GM12878 (cell line): ENCODE measurements at regions not wholly inside any gene's neighbourhood (a gene's known extent, or its start where the extent isn't known, plus 50 kb on each side); places are given as distances from the start of the nearest gene placed in this dataset.

ENCODE experiments used
- ATAC-seq: fragments of 200-7000 bp; cut with Tn5 transposase; 3 replicates; pipeline ENCODE4 v1.9.1; 2020; ENCODE audit warnings: mild to moderate bottlenecking, moderate library complexity
- BruUV-seq: library from RNA; stranded (reverse); fragments of 400-500 nt; replicated peaks from 2 replicates; lab custom pipeline; 2021; lab: Mats Ljungman, UMichigan
- CTCF ChIA-PET: fragments of 300-600 bp; sonication (Branson Sonifier 250); formaldehyde crosslinking; extraction: SDS; loops from one replicate; lab custom pipeline; 2021; ENCODE audit warnings: inconsistent platforms; lab: Yijun Ruan, JAX
- POLR2A ChIA-PET: fragments of 350-600 bp; formaldehyde crosslinking; extraction: SDS; loops from one replicate; lab custom pipeline; 2021; ENCODE audit warnings: inconsistent platforms; lab: Charles Lee
- RAD21 ChIA-PET: fragments of 300-600 bp; sonication (Branson Sonifier 250); formaldehyde crosslinking; loops from one replicate; lab custom pipeline; 2023; ENCODE audit warnings: antibody characterized with exemption; ENCODE audit not compliant: unreplicated experiment; lab: Charles Lee
- SMC1A ChIA-PET: fragments of 300-600 bp; sonication (Branson Sonifier 250); formaldehyde crosslinking; loops from one replicate; lab custom pipeline; 2023; ENCODE audit not compliant: unreplicated experiment, uncharacterized antibody; lab: Charles Lee
- DNase-seq: peaks from one replicate; pipeline ENCODE4 v3.0.0-alpha.2; 2011; ENCODE audit warnings: low read depth, low spot score
- FAIRE-seq: peaks from 3 replicates; lab custom pipeline; 2011; peaks lifted over from hg19 to GRCh38; lab: Jason Lieb, UNC
- H2AFZ ChIP-seq: 2 replicates; pipeline ENCODE4 v1.6.0; 2011; ENCODE audit warnings: low read depth, low read length, control low read depth; ENCODE audit not compliant: control insufficient read depth
- H3K27ac ChIP-seq: 2 replicates; pipeline ENCODE4 v1.5.1; 2011; ENCODE audit warnings: control low read depth; ENCODE audit not compliant: control insufficient read depth, insufficient read depth
- H3K27me3 ChIP-seq, 2 experiments: replicated peaks in 1 of 2; 2 replicates each; pipeline versions ENCODE4 v1.6.0 to v1.6.1; 2011; ENCODE audit warnings: low read length in 1 of 2; ENCODE audit not compliant: control insufficient read depth in 2 of 2, insufficient read depth in 2 of 2
- H3K36me3 ChIP-seq, 2 experiments: 2 replicates each; pipeline ENCODE4 v1.5.1; 2011; ENCODE audit warnings: low read length in 1 of 2; ENCODE audit not compliant: control insufficient read depth in 2 of 2, insufficient read depth in 2 of 2
- H3K4me1 ChIP-seq: 2 replicates; pipeline ENCODE4 v1.6.1; 2011; ENCODE audit warnings: mild to moderate bottlenecking, low read length, moderate library complexity, mixed read lengths; ENCODE audit not compliant: control insufficient read depth, insufficient read depth
- H3K4me2 ChIP-seq: 2 replicates; pipeline ENCODE4 v1.6.0; 2011; ENCODE audit warnings: control low read depth; ENCODE audit not compliant: control insufficient read depth, insufficient read depth
- H3K4me3 ChIP-seq: fragments of 200-600 bp; sonication (generic); 2 replicates; pipeline ENCODE4 v1.5.1; 2016
- H3K79me2 ChIP-seq: 2 replicates; pipeline ENCODE4 v1.6.0; 2011; ENCODE audit warnings: low read length; ENCODE audit not compliant: control insufficient read depth, insufficient read depth
- H3K9ac ChIP-seq: 2 replicates; pipeline ENCODE4 v1.8.0; 2011; ENCODE audit warnings: low read length, control low read depth, mixed read lengths; ENCODE audit not compliant: control insufficient read depth, insufficient read depth
- H3K9me3 ChIP-seq: replicated peaks from 3 replicates; pipeline ENCODE4 v1.5.1; 2011; ENCODE audit warnings: mild to moderate bottlenecking, low read length; ENCODE audit not compliant: control insufficient read depth, insufficient read depth
- H4K20me1 ChIP-seq: 2 replicates; pipeline ENCODE4 v1.6.0; 2011; ENCODE audit not compliant: control insufficient read depth, insufficient read depth
- GABPA ChIP-seq: IDR thresholded peaks from 2 replicates; pipeline ENCODE4 v1.6.1; 2014; ENCODE audit warnings: antibody characterized with exemption, low read depth, mild to moderate bottlenecking, inconsistent platforms
- HDAC6 ChIP-seq: fragments of 200-600 bp; sonication (generic); IDR thresholded peaks from one replicate; pipeline ENCODE4 v1.8.0; 2017; ENCODE audit warnings: antibody characterized with exemption; ENCODE audit not compliant: unreplicated experiment
- HDGF ChIP-seq: fragments of 450-650 bp; IDR thresholded peaks from 2 replicates; pipeline ENCODE4 v1.6.1; 2016; ENCODE audit warnings: antibody characterized with exemption
- JUNB ChIP-seq: IDR thresholded peaks from 2 replicates; pipeline ENCODE4 v1.6.1; 2016; ENCODE audit warnings: antibody characterized with exemption, mild to moderate bottlenecking
- KLF5 ChIP-seq: fragments of 450-650 bp; IDR thresholded peaks from 2 replicates; pipeline ENCODE4 v1.6.1; 2014; ENCODE audit warnings: mild to moderate bottlenecking; ENCODE audit not compliant: partially characterized antibody
- MAX ChIP-seq: IDR thresholded peaks from 2 replicates; pipeline ENCODE4 v1.6.1; 2012; ENCODE audit warnings: low read depth, low read length, improper control_type of control experiment
- MEF2B ChIP-seq: fragments of 450-650 bp; IDR thresholded peaks from 2 replicates; pipeline ENCODE4 v1.6.1; 2018; ENCODE audit warnings: mild to moderate bottlenecking, moderate library complexity; ENCODE audit not compliant: partially characterized antibody, poor library complexity, severe bottlenecking
- NFYB ChIP-seq: IDR thresholded peaks from 2 replicates; pipeline ENCODE4 v1.6.1; 2011; ENCODE audit warnings: low read depth, mild to moderate bottlenecking, low read length, improper control_type of control experiment, moderate library complexity; ENCODE audit not compliant: insufficient read depth
- RCOR1 ChIP-seq: conservative IDR thresholded peaks from 2 replicates; pipeline ENCODE4 v1.6.1; 2012; ENCODE audit warnings: low read depth, low read length, improper control_type of control experiment
- STAT1 ChIP-seq: fragments of 450-650 bp; conservative IDR thresholded peaks from 2 replicates; pipeline ENCODE4 v1.6.1; 2014; ENCODE audit warnings: antibody characterized with exemption, mild to moderate bottlenecking
- ZNF217 ChIP-seq: fragments of 450-650 bp; IDR thresholded peaks from 2 replicates; pipeline ENCODE4 v1.6.1; 2017; ENCODE audit warnings: antibody characterized with exemption, mild to moderate bottlenecking
- WGBS: methylation state at CpG from one replicate; pipeline ENCODE4 v1.1.6; 2016; ENCODE audit warnings: low lambda C conversion rate; ENCODE audit not compliant: insufficient replicate concordance, insufficient coverage; ENCODE audit errors: missing lambda C conversion rate; 5-methylcytosine and 5-hydroxymethylcytosine counted together
- in situ Hi-C: fragments of 300-500 bp; cut with MboI; formaldehyde crosslinking; loops from 9 replicates; pipeline ENCODE4 v1.14.3; 2018; ENCODE audit warnings: mixed read lengths
- intact Hi-C: fragments of 100-400 bp; cut with micrococcal nuclease; formaldehyde crosslinking; loops from one replicate; pipeline ENCODE4 v1.14.2; 2022; ENCODE audit not compliant: unreplicated experiment
- TF ChIP-seq, protein P1 (sequence below): IDR thresholded peaks from 2 replicates; pipeline ENCODE4 v1.6.1; 2011; ENCODE audit warnings: borderline replicate concordance, low read depth, mild to moderate bottlenecking, moderate library complexity, low read length; ENCODE audit not compliant: insufficient read depth, poor library complexity, severe bottlenecking

- TF ChIP-seq KLF5, result no peak
- no peak for TF ChIP-seq NFYB
- TF ChIP-seq GABPA, result no peak
Measured at GRCh38 chr18:14963246-14963645, 215.3 kb downstream of the ANKRD30B start (continued).

GRCh38 chr18:14964002-14964401 lies 216.0 kb downstream of the ANKRD30B start:
- POLR2A ChIA-PET, result no interaction called here
- 30% methylated on average over 6 of the region's 6 CpGs for WGBS
- FAIRE-seq, result no peak

More at GRCh38 chr18:14964002-14964401, 216.0 kb downstream of the ANKRD30B start:
- no peaks in the 10 kb centered on the region for H3K27me3 ChIP-seq
- ChIA-PET CTCF (no interaction called here), RAD21 (no interaction called here), SMC1A (no interaction called here)
- no peaks in the 10 kb centered on the region for H4K20me1 ChIP-seq
- H3K4me3 ChIP-seq, result no peak overlapping the region
- DNase-seq (no peak), ATAC-seq (no peak)
- no peaks in the 10 kb centered on the region for H3K79me2 ChIP-seq
- intact Hi-C loops, result no loop called here
- no peaks in the 10 kb centered on the region for H3K36me3 ChIP-seq
- no peaks in the 10 kb centered on the region; the same call in 2 of the 3 replicates for H3K9me3 ChIP-seq
- BruUV-seq, result no TSS peak
- H3K9ac ChIP-seq, result no peak overlapping the region
- in situ Hi-C loops, result loop anchor here (25.0 kb wide), 1 partner anchor 102 kb away; no protein-coding TSS in a partner anchor
- no peaks in the 10 kb centered on the region for H3K4me1 ChIP-seq
- TF ChIP-seq JUNB, result no peak
- TF ChIP-seq HDAC6, result no peak
- no peak for TF ChIP-seq MAX
- TF ChIP-seq RCOR1, result no peak
- TF ChIP-seq, protein P1, sequence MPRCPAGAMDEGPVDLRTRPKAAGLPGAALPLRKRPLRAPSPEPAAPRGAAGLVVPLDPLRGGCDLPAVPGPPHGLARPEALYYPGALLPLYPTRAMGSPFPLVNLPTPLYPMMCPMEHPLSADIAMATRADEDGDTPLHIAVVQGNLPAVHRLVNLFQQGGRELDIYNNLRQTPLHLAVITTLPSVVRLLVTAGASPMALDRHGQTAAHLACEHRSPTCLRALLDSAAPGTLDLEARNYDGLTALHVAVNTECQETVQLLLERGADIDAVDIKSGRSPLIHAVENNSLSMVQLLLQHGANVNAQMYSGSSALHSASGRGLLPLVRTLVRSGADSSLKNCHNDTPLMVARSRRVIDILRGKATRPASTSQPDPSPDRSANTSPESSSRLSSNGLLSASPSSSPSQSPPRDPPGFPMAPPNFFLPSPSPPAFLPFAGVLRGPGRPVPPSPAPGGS, result no peak
- no peak for TF ChIP-seq HDGF
- no peak for TF ChIP-seq MEF2B
- no peak for TF ChIP-seq GABPA
- no peak for TF ChIP-seq STAT1
- no peak for TF ChIP-seq ZNF217
- H2AFZ ChIP-seq, result no peak overlapping the region
- no peak overlapping the region for H3K4me2 ChIP-seq
- no peak overlapping the region for H3K27ac ChIP-seq
